Neural progenitor cell (in vitro differentiated cells): ENCODE measurements at regions not wholly inside any gene's neighbourhood (a gene's known extent, or its start where the extent isn't known, plus 50 kb on each side); places are given as distances from the start of the nearest gene placed in this dataset.
A peak's percentile ranks its signal among the peaks of the same experiment; 100 is the strongest.

Experiments used
- DNase-seq: peaks from one replicate; pipeline ENCODE4 v3.0.0-alpha.2; 2016; ENCODE audit warnings: low spot score
- H2AFZ ChIP-seq: fragments of 200-600 bp; sonication (generic); replicated peaks from 2 replicates; pipeline ENCODE4 v1.6.1; 2016; ENCODE audit warnings: antibody characterized with exemption
- H3F3A ChIP-seq: fragments of 200-600 bp; sonication (generic); 2 replicates; pipeline ENCODE4 v1.6.1; 2016; ENCODE audit warnings: antibody characterized with exemption, low read depth
- H3K27ac ChIP-seq: fragments of 200-600 bp; sonication (generic); 2 replicates; pipeline ENCODE4 v1.5.1; 2016; ENCODE audit warnings: mild to moderate bottlenecking
- H3K27me3 ChIP-seq: fragments of 200-600 bp; sonication (generic); 2 replicates; pipeline ENCODE4 v1.6.1; 2016; ENCODE audit warnings: mild to moderate bottlenecking, moderate library complexity
- H3K36me3 ChIP-seq: fragments of 200-600 bp; sonication (generic); 2 replicates; pipeline ENCODE4 v1.5.1; 2016
- H3K4me1 ChIP-seq: fragments of 200-600 bp; sonication (generic); 2 replicates; pipeline ENCODE4 v1.6.1; 2016; ENCODE audit warnings: mixed run types
- H3K4me2 ChIP-seq: fragments of 200-600 bp; sonication (generic); 2 replicates; pipeline ENCODE4 v1.6.1; 2016
- H3K4me3 ChIP-seq: fragments of 200-600 bp; sonication (generic); 2 replicates; pipeline ENCODE4 v1.5.1; 2016
- H3K79me2 ChIP-seq: fragments of 200-600 bp; sonication (generic); 2 replicates; pipeline ENCODE4 v1.6.1; 2016; ENCODE audit warnings: low read depth
- H3K9ac ChIP-seq: fragments of 200-600 bp; sonication (generic); 2 replicates; pipeline ENCODE4 v1.6.1; 2016
- H3K9me3 ChIP-seq: fragments of 200-600 bp; sonication (generic); 2 replicates; pipeline ENCODE4 v1.5.1; 2016; ENCODE audit warnings: low read depth
- H4K20me1 ChIP-seq: fragments of 200-600 bp; sonication (generic); 2 replicates; pipeline ENCODE4 v1.6.1; 2016; ENCODE audit warnings: low read depth
- H3K27ac Mint-ChIP-seq: 3 replicates; pipeline ENCODE4 v1.8.0; 2021; ENCODE audit warnings: mixed read lengths
- H3K27me3 Mint-ChIP-seq: 2 replicates; pipeline ENCODE4 v1.8.0; 2022; ENCODE audit warnings: low read depth, mild to moderate bottlenecking, inconsistent platforms, moderate library complexity, mixed read lengths; ENCODE audit not compliant: insufficient read depth
- H3K36me3 Mint-ChIP-seq: 3 replicates; pipeline ENCODE4 v1.8.0; 2021; ENCODE audit warnings: mixed read lengths
- H3K4me1 Mint-ChIP-seq: 3 replicates; pipeline ENCODE4 v1.8.0; 2021; ENCODE audit warnings: mixed read lengths
- H3K4me3 Mint-ChIP-seq: 3 replicates; pipeline ENCODE4 v1.8.0; 2021; ENCODE audit warnings: mild to moderate bottlenecking, moderate library complexity, mixed read lengths
- H3K9me3 Mint-ChIP-seq: 3 replicates; pipeline ENCODE4 v1.8.0; 2020; ENCODE audit warnings: mixed read lengths
- CTCF ChIP-seq: fragments of 200-600 bp; sonication (generic); IDR thresholded peaks from 2 replicates; pipeline ENCODE4 v1.5.1; 2017; ENCODE audit warnings: antibody characterized with exemption, mild to moderate bottlenecking
- EZH2 ChIP-seq: fragments of 200-600 bp; sonication (generic); IDR thresholded peaks from 2 replicates; pipeline ENCODE4 v1.6.1; 2017; ENCODE audit warnings: antibody characterized with exemption, mild to moderate bottlenecking, moderate library complexity
- EZH2phosphoT487 ChIP-seq: fragments of 200-600 bp; sonication (generic); IDR thresholded peaks from 2 replicates; pipeline ENCODE4 v1.6.1; 2017; ENCODE audit warnings: antibody characterized with exemption

GRCh38 chr11:129280027-129280811, 88.1 kb upstream of the ARHGAP32 start:
- Histone ChIP-seq H3K36me3 (no peaks in the 10 kb centered on the region), H3F3A (peaks cover 4% of the 10 kb centered on the region), H3K79me2 (peaks cover 34% of the 10 kb centered on the region), H3K4me2 (peak overlapping the region; percentile 93), H3K4me3 (peak overlapping the region; percentile 59), H3K9me3 (no peaks in the 10 kb centered on the region), H4K20me1 (peaks cover 33% of the 10 kb centered on the region), H3K27ac (no peak overlapping the region), H2AFZ (peak overlapping the region; percentile 94), H3K27me3 (peaks cover 27% of the 10 kb centered on the region), H3K9ac (no peak overlapping the region), H3K4me1 (peaks cover 13% of the 10 kb centered on the region)
- peaks cover 2% of the 10 kb centered on the region for H3K27me3 Mint-ChIP-seq
- peak overlapping the region; percentile 83 for H3K4me3 Mint-ChIP-seq
- no peaks in the 10 kb centered on the region for H3K36me3 Mint-ChIP-seq
- H3K27ac Mint-ChIP-seq = peak overlapping the region; percentile 34
- TF ChIP-seq EZH2 (peak; percentile 42), CTCF (no peak)
- peaks cover 66% of the 10 kb centered on the region for H3K4me1 Mint-ChIP-seq
- DNase-seq = no peak
- H3K9me3 Mint-ChIP-seq = no peaks in the 10 kb centered on the region

- peaks cover 4% of the 10 kb centered on the region for H3F3A ChIP-seq
- H3K27ac ChIP-seq = no peak overlapping the region
- peaks cover 41% of the 10 kb centered on the region for H3K79me2 ChIP-seq
- peaks cover 58% of the 10 kb centered on the region for H3K4me1 Mint-ChIP-seq
- H3K9ac ChIP-seq = no peak overlapping the region
- peak overlapping the region; percentile 94 for H2AFZ ChIP-seq
- peaks cover 2% of the 10 kb centered on the region for H3K27me3 Mint-ChIP-seq
- no peaks in the 10 kb centered on the region for H3K9me3 ChIP-seq
- TF ChIP-seq EZH2phosphoT487 (no peak), EZH2 (no peak), CTCF (no peak)
- no peaks in the 10 kb centered on the region for H3K36me3 ChIP-seq
- peak overlapping the region; percentile 59 for H3K4me3 ChIP-seq
- peaks cover 40% of the 10 kb centered on the region for H4K20me1 ChIP-seq
- peaks cover 13% of the 10 kb centered on the region for H3K4me1 ChIP-seq
- peak; percentile 93 for DNase-seq
- H3K27me3 ChIP-seq = peaks cover 27% of the 10 kb centered on the region
- no peaks in the 10 kb centered on the region for H3K36me3 Mint-ChIP-seq
- no peaks in the 10 kb centered on the region for H3K9me3 Mint-ChIP-seq
- peak overlapping the region; percentile 34 for H3K27ac Mint-ChIP-seq
- H3K4me2 ChIP-seq = peak overlapping the region; percentile 93
- peak overlapping the region; percentile 83 for H3K4me3 Mint-ChIP-seq
Observed at GRCh38 chr11:129279326-129280026, 87.4 kb upstream of the ARHGAP32 start.

GRCh38 chr11:129278586-129279319, 86.6 kb upstream of the ARHGAP32 start:
- Histone ChIP-seq H3K9ac (peak overlapping the region; percentile 25), H3K79me2 (peaks cover 49% of the 10 kb centered on the region), H3K27me3 (peaks cover 27% of the 10 kb centered on the region), H3K9me3 (no peaks in the 10 kb centered on the region), H4K20me1 (peaks cover 47% of the 10 kb centered on the region), H3K4me2 (peak overlapping the region; percentile 90), H2AFZ (peak overlapping the region; percentile 50), H3K36me3 (no peaks in the 10 kb centered on the region), H3K4me3 (peak overlapping the region; percentile 81), H3F3A (peaks cover 4% of the 10 kb centered on the region), H3K27ac (no peak overlapping the region), H3K4me1 (peaks cover 13% of the 10 kb centered on the region)
- peak; percentile 21 for TF ChIP-seq CTCF
- TF ChIP-seq EZH2 = no peak
- peaks cover 2% of the 10 kb centered on the region for H3K27me3 Mint-ChIP-seq
- H3K27ac Mint-ChIP-seq = peak overlapping the region; percentile 89
- peak; percentile 70 for DNase-seq
- no peaks in the 10 kb centered on the region for H3K9me3 Mint-ChIP-seq
- peaks cover 56% of the 10 kb centered on the region for H3K4me1 Mint-ChIP-seq
- H3K4me3 Mint-ChIP-seq = peak overlapping the region; percentile 97
- H3K36me3 Mint-ChIP-seq = no peaks in the 10 kb centered on the region
